HG03521 (cell line): ENCODE measurements at regions not wholly inside any gene's neighbourhood (a gene's known extent, or its start where the extent isn't known, plus 50 kb on each side); places are given as distances from the start of the nearest gene placed in this dataset.
A peak's percentile ranks its signal among the peaks of the same experiment; 100 is the strongest.
"Not testable (repeated sequence)": the region's sequence is repeated elsewhere in the genome, so short reads cannot be mapped to it uniquely, and the experiment has no call there.

Experiments
- ATAC-seq: cut with Tn5 transposase; IDR thresholded peaks from one replicate; pipeline ENCODE4 v1.9.1; 2021; ENCODE audit warnings: mild to moderate bottlenecking, moderate library complexity; ENCODE audit not compliant: unreplicated experiment

GRCh38 chr9:64370344-64370743 is 914.7 kb downstream of the FOXD4L5 start:
- ATAC-seq, result not testable (repeated sequence)

DNA sequence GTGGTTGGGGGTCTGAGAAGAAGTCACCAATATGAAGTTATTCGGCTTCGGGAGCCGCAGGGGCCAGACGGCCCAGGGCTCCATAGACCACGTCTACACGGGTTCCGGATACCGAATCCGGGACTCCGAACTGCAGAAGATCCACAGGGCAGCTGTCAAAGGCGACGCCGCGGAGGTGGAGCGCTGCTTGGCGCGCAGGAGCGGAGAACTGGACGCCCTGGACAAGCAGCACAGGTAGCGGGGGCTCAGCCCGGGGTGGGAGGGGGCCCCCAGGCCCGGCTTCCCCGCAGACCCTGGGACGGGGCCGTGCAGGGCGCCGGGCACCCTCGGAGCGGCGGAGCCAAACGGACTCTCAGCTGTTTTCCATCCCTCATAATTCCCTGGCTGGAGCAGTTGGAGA is 915.4 kb downstream of the FOXD4L5 start:
- ATAC-seq, result not testable (repeated sequence)

DNA sequence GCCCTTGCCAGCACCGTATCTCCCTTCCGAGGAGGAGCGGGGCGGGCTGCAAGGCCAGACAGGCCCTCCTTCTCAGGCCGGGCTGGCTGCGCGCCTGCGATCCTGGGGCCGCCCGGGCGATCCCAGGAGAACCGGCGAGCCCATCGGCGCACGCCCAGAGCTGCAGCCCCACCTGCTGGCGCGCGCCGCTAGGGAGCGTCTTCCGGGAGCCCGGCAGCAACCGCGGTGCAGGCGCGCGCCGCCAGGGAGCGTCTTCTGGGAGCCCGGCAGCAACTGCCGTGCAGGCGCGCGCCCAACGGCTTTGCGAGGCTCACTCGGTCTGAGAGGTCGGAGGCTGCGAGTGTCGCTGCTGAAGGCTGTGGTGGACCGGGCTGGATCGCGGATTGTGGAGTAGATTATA is 915.9 kb downstream of the FOXD4L5 start:
- peak; percentile 100 for ATAC-seq

DNA sequence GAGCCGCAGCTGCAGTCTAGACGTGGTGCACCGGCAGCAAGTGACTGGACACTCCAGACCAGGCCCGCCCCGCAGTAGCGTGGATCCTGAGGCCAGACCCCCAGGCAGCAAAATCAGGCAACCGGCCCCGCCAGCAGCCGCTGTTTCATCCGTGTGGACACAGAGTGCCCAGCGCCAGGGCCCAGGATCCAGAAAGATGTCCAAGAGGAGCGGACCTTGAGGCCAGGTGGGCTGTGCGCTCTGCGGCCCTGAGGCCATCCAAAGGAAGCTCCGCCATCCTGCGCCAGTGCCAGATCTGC is 916.4 kb downstream of the FOXD4L5 start:
- not testable (repeated sequence) for ATAC-seq

GRCh38 chr9:64367826-64368643 is 917.0 kb downstream of the FOXD4L5 start:
- ATAC-seq, result not testable (repeated sequence)
